IMR-90 (cell line): ENCODE measurements at regions not wholly inside any gene's neighbourhood (a gene's known extent, or its start where the extent isn't known, plus 50 kb on each side); places are given as distances from the start of the nearest gene placed in this dataset.

Experiments used
- BHLHE40 ChIP-seq: fragments of 150-350 bp; IDR thresholded peaks from 2 replicates; pipeline ENCODE4 v1.6.1; 2016; ENCODE audit warnings: mild to moderate bottlenecking, low read depth, low read length
- CEBPB ChIP-seq: IDR thresholded peaks from 2 replicates; pipeline ENCODE4 v1.6.1; 2012; ENCODE audit warnings: low read depth, low read length, improper control_type of control experiment
- CTCF ChIP-seq: conservative IDR thresholded peaks from 2 replicates; pipeline ENCODE4 v1.5.1; 2012; ENCODE audit warnings: mild to moderate bottlenecking, low read depth, low read length, improper control_type of control experiment
- ELK1 ChIP-seq: fragments of 150-350 bp; IDR thresholded peaks from 2 replicates; pipeline ENCODE4 v1.6.1; 2016; ENCODE audit warnings: low read depth, mild to moderate bottlenecking, low read length, moderate library complexity, borderline replicate concordance
- MAZ ChIP-seq: IDR thresholded peaks from 2 replicates; pipeline ENCODE4 v1.6.1; 2012; ENCODE audit warnings: low read depth, mild to moderate bottlenecking, low read length, improper control_type of control experiment, moderate library complexity, borderline replicate concordance
- POLR2A ChIP-seq: IDR thresholded peaks from 2 replicates; pipeline ENCODE4 v1.6.1; 2012; ENCODE audit warnings: mild to moderate bottlenecking, low read depth, low read length

- TF ChIP-seq CTCF (no peak), POLR2A (no peak), BHLHE40 (no peak), CEBPB (no peak), ELK1 (no peak), MAZ (no peak)
Observed at GRCh38 chr5:124206540-124206939, 539.9 kb downstream of the ZNF608 start.
